ENCODE measurements at regions not wholly inside any gene's neighbourhood (a gene's known extent, or its start where the extent isn't known, plus 50 kb on each side); places are given as distances from the start of the nearest gene placed in this dataset.
"Not testable (repeated sequence)": the region's sequence is repeated elsewhere in the genome, so short reads cannot be mapped to it uniquely, and the experiment has no call there.

DNA sequence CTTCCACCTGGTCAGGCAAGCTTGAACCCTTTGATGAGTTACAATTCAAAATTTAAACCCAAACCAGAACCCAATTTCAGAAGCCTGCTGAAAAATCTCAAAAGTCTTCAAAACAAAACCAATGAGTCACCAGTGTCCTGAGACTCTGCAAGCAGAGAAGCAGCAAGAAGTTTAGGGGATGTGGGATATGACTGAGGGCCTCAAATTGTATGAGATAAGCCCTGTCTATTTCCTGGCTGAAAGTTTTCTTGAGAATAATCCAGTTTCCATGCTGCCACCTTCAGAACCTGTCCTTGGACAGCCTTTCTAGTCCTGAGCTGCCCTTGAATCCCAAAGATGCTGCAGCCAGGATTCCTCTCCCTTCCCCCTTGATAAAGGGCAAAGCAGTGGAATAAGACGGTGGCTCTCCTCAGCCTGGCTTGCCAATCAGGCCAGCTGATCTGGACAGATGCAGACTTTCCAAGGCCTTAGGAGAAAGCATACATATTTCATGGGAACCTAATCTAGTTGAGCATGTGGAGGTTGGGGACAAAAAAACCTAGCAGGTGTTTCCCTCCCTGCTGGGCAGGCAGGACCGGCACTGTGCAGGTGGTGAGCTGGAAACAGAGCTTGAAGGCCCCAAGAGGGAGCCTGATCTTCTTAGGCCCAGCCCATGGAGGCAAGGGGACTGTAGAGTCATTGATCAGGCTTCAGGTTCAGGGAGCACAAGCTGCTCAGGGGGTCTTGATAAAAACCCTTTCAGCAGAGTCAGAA, 278.0 kb upstream of the MGAT5 start:
- no peak for DNase-seq (ENCODE audit: low spot score)

DNA sequence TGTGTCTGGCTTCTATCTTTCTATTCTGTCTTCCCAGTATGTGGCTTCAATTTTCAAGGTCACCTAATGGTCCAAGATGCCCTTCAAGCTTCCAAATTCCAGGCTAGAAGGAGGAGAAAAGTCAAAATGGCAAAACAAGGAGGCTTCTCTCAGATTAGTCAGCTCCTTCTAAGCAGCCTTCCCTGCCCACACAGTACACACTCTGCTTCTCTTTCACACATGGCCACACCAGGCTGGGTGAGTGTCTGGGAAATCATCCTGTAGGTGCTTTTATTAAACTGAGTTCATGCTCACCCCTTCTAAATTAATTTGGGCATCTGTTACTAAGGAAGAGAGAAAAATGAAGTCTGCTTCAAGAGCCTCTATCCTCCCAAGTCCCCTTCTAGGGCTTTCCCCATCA, 277.2 kb upstream of the MGAT5 start:
- DNase-seq (ENCODE audit: low spot score): no peak

DNA sequence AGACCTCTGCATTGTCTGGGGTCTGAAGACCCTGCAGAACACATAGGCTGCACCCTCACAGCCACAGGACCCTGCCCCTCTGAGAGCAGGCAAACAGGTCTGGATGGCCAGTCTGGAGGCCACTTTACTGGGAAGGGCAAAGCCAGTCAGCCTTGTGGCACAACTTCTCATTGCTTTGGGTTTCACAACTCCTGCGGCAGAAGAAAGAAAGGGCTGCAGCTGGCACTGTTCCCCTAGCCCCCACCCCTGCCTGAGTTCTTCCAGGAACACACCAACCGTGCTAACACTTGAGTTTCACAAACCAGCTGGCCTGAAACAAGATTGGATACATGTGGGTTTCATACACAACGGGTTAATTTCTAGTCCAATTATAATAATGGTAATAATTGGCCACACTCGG, 276.5 kb upstream of the MGAT5 start:
- no peak for DNase-seq (ENCODE audit: low spot score)

DNA sequence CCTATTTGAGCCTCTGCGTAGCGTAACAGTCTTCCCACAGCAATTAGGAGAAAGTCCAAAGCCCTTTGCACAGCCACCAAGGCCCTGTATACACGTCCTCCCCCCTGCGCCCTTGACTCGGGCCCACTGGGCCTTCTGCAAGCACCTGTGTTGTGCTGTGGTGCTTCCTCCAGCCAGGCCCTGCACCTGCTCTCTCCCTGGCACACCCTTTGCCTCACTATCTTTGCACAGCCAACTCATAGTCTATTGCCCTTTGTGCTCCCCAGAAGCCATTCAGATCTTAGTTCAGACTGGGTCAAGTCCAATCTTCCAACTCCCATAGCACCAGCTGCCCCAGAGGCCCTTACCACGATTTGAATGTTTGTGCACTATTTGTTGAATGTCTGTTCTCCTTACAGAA, 271.6 kb upstream of the MGAT5 start:
- DNase-seq (ENCODE audit: low spot score): no peak

DNA sequence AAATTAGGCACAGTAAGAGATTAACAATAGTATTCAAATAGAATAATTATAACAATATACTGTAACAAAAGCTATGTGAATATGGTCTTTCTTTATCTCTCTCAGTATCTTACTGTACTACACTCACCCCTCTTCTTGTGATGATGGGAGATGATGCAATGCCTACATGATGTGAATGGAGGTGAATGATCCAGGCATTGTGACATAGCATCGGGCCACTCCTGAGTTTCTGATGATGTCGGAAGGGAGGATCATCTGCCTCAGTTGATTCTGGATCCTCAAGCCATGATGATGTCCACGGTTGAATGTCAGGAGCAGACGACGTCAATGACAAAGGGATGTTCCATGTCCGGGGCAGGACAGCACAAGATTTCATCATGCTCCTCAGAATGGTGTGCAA, 268.3 kb upstream of the MGAT5 start:
- no peak for DNase-seq (ENCODE audit: low spot score)

DNA sequence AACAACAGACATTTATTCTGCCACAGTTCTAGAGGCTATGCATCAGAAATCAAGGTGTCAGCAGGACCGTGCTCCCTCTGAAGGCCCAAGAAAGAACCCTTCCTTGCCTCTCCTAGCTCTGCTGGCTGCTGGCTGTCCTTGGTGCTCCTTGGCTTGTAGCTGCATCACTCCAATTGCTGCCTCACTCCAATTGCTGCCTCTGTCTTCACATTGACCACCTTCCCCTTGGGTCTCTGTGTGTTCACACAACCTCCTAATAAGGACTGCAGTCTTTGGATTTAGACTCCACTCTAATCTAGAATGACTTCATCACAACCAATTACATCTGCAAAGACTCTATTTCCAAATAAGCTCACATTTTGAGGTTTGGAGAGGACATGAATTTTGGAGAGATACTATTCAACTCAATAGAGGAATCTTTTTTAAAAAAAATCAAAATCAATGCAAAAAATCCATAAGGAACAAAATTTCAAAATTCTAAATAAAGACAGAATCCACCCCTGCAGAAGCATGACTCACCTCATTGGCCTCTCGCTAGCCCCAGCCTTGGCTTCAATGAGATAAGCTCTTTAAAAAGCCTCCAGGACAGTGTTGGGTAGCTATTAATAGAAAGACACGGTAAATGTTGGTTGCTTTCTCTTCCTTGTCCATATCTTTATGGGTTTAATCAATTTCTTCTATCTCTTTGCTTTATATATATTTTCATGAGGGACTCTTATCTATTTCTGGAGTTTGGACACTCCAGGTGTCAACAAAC, 267.6 kb upstream of the MGAT5 start:
- no peak for DNase-seq (ENCODE audit: low spot score)

DNA sequence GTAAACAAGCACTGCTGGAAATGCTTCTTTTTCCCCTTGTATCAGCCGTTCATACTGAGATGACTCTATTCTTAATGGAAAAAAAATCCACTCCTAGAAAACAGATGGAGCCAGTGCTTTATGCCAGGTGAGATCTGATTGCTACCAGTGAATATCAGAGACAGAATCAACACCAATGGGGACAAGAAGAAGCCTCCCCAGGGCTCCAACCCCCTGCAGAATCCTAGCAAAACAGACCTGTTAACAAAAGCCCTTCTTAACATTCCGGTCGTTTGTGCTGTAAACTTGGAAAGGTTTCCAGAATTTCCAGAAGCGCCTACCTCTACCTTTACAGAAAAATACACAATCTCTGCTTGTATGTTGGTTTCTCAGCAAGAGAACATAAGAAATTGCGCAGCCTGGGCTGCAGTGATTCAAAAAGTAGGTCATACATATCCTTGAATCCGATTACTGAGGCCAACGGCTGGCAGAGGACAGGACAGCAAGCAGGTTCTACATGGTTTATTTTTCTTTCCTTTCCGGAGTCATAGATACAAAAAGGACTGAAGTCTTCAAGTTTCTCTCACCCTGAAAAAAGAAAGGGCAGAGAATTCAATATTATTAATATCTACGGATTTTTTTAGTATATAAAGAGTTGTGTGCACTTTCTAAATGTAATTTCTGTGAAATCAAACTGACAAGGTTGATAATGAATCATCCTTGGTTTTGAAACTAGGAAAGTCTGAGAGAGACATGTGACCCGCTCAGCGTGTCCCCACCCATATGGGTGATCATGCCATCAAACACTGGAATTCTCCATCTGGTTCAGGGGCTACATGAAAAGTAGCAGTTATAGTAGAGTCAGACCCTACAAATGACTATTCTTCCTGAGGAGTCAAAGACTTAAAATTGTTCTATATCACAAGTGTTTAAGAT, 266.7 kb upstream of the MGAT5 start:
- DNase-seq (ENCODE audit: low spot score): no peak

DNA sequence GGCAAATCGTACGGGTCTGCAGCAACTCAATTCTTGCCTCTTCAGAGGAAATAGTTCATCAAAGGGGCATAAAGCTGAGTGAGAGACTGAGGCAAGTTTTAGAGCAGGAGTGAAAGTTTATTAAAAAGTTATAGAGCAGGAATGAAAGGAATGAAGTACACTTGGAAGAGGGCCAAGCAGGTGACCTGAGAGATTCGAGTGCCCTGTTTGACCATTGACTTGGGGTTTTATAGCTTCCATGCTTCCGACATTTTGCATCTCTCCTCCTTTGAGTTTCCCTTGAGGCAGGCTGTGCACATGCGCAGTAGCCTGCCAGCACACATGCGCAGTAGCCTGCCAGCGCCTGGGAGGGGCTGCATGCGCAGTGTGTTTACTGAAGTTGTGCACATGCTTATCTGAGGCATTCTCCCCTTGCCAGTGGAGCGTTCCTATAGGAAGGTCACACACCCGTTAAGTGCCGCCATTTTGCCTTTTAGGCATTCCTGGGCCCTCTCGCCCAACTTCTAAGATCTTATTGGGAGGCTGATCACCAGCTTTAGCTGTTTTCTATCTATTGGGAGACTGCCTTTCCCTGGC, 265.5 kb upstream of the MGAT5 start:
- no peak for DNase-seq (ENCODE audit: low spot score)

DNA sequence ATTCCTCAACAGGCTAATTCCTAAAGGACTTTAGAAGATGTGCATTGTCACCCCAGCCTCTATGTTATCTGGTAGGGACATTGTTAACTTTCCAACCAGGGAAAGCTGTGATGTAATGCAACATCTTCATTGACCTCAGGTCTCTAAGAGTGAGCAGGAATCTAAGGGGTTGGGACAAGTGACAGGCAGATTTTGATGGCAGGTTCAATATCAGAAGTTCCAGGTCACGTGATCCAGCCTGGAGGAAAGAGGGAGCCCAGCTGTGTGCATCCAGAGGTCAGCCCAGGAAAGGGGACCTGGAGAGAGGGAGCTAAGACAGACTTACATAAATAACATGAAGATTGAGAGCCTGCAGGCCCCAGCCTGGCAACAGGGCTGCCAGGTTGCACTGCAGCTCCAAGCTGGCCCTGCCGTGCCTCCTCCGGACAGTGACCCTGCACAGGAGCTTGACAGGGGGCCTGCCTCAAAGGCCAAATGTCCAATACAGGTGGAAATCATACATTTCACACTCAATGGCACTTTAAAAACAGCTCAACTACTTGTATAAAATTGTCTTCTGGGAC, 262.2 kb upstream of the MGAT5 start:
- no peak for DNase-seq (ENCODE audit: low spot score)

DNA sequence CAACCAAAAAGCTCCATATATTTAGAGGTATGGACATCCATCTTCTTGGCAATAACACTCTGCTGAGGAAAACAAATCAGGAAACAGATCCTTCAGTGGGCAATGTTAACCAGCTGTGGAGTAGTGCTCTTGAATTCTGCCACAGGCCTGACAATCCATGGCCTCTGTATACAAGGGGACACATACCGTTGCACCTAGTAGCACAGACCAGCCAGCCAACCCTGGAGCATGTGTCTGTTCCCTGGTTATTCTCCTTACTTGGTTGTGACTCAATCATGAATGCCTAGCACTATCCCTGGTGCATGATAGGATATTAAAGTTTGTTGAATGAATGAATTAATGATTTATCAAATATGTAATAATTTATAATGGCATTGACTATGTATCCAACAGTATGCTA, 261.4 kb upstream of the MGAT5 start:
- DNase-seq (ENCODE audit: low spot score): no peak

DNA sequence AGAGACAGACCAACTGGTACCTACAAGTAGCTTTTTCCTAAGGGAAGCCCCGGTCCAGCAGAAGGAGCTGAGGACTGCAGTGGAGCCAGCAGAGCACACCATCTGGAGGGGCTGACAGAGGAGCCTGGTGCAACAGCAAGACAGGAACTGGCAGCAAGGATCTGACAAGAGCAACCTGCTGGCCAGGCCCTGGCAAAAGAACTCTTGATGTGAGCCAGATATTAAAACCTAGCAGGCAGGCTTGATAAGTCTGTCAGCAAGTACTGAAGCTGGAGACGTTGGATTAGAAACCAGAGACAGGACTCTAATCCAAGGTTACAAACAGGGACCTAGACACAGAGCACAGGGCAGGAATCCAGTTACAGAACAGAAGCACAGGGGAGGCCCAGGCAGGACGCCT, 260.7 kb upstream of the MGAT5 start:
- no peak for DNase-seq (ENCODE audit: low spot score)

DNA sequence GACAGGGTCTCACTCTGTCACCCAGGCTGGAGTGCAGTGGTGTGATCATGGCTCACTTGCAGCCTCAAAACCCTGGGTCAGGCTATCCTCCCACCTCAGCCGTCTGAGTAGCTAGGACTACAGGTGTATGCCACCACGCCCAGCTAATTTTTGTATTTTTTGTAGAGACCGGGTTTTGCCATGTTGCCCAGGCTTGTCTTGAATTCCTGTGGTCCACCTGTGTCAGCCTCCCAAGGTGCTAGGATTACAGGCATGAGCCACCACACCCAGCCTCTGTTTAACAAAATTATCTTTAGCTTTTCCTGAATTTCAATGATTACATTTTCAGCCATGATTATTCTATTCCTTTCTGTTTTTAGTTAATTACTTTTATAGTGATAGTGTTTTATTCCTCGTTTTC, 255.1 kb upstream of the MGAT5 start:
- DNase-seq (ENCODE audit: low spot score): not testable (repeated sequence)

DNA sequence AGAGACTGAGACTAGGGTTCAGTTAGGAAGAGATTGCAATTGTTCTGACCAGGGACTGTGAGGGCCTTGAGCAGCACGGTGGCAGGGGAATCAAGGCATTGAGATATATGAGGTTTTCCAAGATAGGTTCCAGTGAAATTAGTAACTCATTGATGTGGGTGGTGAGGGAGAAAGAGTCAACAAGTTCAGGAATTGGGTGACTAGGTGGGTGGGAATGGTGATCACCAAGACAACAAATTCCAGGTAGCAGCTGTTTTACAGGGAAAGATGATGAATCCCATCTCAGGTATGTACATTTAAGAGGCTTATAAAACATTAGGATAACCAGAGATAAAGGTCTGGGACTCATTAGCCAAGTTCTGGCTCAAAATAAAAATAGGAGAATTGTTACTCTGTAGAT, 251.5 kb upstream of the MGAT5 start:
- no peak for DNase-seq (ENCODE audit: low spot score)

DNA sequence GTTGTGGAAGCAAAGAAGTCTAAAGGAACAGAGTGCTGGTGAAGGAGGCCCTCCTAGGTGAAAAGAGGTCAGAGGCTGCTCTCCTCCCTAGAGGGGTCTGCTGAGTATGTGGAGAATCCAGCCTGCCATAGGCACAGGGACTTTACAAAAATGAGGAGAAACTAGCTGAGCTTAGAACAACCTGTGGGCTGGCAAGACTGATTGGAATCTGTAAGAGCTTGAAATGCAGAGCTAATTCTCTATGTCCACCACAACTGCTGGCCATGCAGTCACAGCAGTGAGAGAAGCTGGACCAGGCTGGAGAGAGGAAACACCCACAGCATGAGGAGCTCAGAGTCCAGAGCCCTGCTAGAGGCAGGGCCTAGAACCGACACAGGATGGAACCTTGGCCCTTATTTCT, 251.0 kb upstream of the MGAT5 start:
- no peak for DNase-seq (ENCODE audit: low spot score)

DNA sequence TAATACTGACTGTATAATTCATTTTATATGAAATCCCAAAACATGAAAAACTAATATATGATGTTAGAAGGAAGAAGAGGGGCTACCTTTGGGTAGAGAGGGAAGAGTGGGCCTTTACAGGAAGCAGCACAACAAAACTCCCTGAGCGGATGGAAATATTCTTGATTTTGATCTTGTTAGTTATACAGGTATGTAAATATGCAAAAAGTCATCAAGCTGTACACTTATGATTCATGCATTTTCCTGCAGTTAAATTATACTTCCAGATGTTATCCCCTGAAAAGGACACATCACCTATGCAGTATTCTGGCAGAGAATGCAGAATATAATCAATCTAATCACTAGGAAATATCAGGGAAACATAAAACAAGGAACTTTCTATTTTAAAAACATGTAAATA, 249.4 kb upstream of the MGAT5 start:
- no peak for DNase-seq (ENCODE audit: low spot score)

DNA sequence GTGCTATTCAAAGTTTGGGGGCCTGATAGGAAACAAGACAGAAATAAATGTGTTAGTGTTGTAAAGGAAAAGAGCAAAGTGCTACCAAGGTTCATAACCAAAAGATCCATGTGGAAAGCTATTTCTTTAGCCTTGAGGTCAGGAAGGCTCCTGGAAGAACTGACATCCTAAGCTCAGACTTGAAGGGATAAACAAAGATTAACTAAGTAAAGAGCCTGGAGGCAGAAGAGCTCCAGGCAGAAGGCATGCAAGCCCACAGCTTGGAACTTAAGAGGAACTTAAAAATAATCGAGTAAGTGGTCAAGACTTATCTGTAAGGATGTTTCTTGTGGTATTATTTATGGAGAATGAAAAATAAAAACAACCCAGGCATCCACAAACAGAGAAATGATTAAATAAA, 245.0 kb upstream of the MGAT5 start:
- DNase-seq (ENCODE audit: low spot score): no peak

DNA sequence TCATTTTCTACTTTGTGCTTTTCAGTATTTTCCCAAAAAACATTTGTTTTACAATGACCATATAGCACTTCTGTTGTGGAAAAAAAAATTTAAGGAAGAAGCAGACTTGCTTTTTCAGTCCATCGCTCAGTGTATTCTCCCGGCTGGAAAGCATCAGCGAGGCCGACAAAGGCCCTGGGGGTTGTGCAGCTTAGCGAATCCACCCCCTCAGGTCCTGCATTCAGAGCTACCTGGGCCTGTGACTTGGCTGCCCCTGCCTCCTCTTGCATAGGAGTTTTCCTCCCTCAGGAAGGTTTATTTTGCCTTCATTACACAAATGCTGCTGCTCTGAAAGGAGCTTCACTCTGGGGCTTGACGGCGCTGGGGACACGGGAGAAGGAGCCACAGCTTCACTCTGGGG, 244.4 kb upstream of the MGAT5 start:
- no peak for DNase-seq (ENCODE audit: low spot score)

DNA sequence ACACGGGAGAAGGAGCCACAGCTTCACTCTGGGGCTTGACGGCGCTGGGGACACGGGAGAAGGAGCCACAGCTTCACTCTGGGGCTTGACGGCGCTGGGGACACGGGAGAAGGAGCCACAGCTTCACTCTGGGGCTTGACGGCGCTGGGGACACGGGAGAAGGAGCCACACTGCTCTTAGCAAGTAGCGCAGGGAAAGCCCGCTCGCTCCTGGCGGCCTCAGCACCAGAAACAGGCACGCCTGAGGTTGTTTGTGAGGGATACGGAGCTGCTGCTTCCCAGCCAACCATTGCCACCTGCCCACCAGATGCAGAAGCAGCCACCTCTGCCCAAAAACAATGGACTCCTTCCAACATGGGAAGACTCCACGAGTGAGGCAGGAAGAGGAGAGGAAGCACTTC, 244.0 kb upstream of the MGAT5 start:
- not testable (repeated sequence) for DNase-seq (ENCODE audit: low spot score)

DNA sequence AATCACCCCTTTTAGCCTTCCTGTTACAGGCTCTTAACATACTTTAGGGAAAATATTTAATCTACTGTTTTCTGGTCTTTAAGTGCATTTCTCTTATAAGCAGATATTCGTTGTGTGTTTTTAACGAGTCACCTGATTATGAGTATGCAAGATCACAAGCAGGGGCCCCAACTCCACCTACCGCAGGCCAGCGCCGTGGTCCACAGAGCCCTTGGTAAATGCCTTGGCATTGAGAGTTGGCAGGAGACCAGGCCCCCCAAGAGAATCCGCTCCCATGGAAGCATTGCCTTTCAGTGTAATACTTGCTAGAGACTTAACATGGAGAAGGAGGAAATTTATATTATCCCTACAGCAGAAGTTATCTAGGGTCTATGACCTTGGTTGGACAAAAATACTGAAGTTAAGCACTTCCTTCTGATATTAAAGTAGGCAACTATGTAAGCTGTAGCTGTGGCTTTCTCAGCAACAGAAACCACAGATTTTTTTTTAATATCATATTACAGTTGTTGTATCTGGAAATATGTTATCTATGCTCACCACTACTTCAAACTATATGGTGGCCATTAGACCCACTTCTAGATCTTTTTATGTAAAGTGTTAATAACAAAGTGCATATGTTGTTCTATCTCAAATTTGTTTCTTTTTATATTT, 241.8 kb upstream of the MGAT5 start:
- no peak for DNase-seq (ENCODE audit: low spot score)

DNA sequence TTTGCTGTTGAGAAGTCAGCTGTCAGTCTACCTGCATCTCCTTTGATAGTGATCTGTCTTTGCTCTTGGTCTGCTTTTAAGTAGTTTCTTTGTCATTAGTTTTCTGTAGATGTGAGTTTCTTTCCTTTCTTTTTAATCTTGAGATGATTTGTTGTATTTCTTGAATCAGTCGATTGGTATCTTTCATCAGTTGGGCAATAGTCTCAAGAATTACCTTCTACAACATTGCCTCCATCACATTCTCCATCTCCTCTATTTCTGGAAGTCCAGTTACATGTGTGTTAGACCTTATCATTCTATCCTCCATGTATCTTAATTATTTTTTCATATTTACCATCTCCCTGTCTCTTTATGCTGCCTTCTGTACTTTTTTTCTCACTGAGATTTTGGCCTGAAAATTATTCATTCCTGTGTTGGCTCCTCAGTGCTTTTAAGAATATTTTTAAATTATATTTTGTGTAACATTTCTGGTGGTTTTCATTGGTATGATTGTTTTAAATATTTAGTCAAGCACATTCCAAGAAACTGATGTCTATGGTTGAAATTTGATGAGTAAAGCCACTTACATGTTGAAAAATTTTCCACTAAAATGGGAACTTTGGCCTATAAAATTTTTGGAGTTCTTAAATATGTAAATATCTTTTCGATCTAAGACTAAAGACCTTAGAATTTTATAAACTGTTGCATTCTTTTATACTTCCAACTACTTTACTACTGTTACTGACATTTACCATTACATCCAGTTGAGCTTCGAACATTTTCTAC, 239.5 kb upstream of the MGAT5 start:
- DNase-seq (ENCODE audit: low spot score): no peak

DNA sequence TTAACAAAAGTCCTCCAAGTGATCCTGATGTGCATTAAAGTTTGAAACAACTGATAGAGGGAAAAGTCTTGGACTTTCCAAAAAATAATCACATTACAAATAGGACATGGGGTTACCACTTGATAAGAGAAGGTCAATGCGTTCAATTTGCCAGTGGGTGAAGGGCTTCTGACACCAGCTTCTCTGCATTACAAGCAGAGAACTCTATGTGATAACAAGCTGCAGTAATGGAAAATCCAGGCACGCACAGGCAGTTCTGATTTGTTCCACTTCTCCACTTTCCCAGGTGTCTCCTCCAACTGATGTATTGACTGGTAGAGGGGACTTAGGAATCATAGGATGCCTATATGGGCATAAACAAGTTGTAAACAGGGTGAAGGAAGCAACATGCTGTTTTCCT, 234.0 kb upstream of the MGAT5 start:
- DNase-seq (ENCODE audit: low spot score): no peak

All from kidney capillary endothelial cell (primary cell).